GM12878 (cell line): ENCODE measurements at regions not wholly inside any gene's neighbourhood (a gene's known extent, or its start where the extent isn't known, plus 50 kb on each side); places are given as distances from the start of the nearest gene placed in this dataset.

Experiments
- ELK1 ChIP-seq: IDR thresholded peaks from 2 replicates; pipeline ENCODE4 v1.6.1; 2012; ENCODE audit warnings: low read depth, low read length, improper control_type of control experiment
- EZH2 ChIP-seq: IDR thresholded peaks from 2 replicates; pipeline ENCODE4 v1.6.1; 2012; ENCODE audit warnings: low read depth, mild to moderate bottlenecking, control low read depth, inconsistent platforms, low read length, borderline replicate concordance; ENCODE audit not compliant: control insufficient read depth
- JUNB ChIP-seq: IDR thresholded peaks from 2 replicates; pipeline ENCODE4 v1.6.1; 2016; ENCODE audit warnings: antibody characterized with exemption, mild to moderate bottlenecking
- PAX5 ChIP-seq: IDR thresholded peaks from 2 replicates; pipeline ENCODE4 v1.6.1; 2011; ENCODE audit warnings: low read depth, low read length, borderline replicate concordance
- SUZ12 ChIP-seq: fragments of 200-600 bp; sonication (generic); IDR thresholded peaks from one replicate; pipeline ENCODE4 v1.6.1; 2018; ENCODE audit warnings: antibody characterized with exemption, mild to moderate bottlenecking; ENCODE audit not compliant: unreplicated experiment

- TF ChIP-seq ELK1 (no peak), EZH2 (no peak), SUZ12 (no peak), JUNB (no peak), PAX5 (no peak)
These were observed 275.5 kb downstream of the MBD2 start for GRCh38 chr18:53948991-53949390.
